ENCODE measurements at regions not wholly inside any gene's neighbourhood (a gene's known extent, or its start where the extent isn't known, plus 50 kb on each side); places are given as distances from the start of the nearest gene placed in this dataset.

DNA sequence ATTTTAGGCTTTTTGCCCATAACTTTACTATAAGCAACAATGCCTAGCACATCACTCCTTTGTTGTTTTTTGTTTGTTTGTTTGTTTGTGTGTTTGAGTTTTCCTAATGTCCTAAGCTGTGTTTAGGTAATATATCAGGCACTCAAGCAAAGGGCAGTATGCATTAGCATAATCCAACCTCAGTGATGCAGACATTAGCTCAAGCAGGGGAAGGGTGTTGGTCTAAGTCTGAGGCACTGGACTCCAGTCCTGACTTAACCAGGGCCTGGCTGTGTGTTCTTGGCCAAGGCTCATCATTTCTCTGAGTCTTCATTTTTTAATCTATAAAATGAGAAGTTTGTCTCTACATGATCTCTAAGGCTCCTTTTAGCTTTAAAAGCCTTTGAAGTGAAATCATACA is 65.9 kb upstream of the RFC3 start:
- Mint-ChIP-seq H3K4me3 (no peak overlapping the region), H3K27me3 (ENCODE audit: low read depth) (no peaks in the 10 kb centered on the region), H3K36me3 (no peaks in the 10 kb centered on the region), H3K4me1 (no peaks in the 10 kb centered on the region), H3K27ac (no peak overlapping the region), H3K9me3 (no peaks in the 10 kb centered on the region)
- ChIA-PET CTCF (no interaction called here), POLR2A (no interaction called here)
- TF ChIP-seq EMX1 (CRISPR knock-in tag; IDR thresholded peaks at IDR 0.05): no peak
- DNase-seq (ENCODE audit: low spot score) (no peak), ATAC-seq (no peak)

DNA sequence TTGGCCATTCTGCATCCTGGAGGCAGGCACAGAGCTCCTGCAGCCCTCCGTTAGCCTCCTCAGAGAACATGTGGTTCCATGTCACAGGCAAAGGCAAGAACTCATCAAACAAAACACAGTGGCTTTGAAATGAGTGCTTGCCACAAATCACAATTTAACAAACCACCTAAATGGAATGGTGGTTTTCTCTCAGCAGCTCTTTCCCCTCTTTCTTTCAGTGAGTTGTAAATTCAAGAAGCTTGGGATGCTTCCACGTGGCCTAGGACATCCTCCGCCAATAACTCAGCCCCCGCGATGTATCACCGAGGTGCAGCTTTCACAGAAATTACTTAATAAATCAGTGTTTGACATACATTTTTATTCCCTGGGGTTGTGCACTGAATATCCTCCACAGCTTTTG is 65.4 kb upstream of the RFC3 start:
- Mint-ChIP-seq H3K27ac (no peak overlapping the region), H3K4me3 (no peak overlapping the region), H3K4me1 (no peaks in the 10 kb centered on the region), H3K27me3 (ENCODE audit: low read depth) (no peaks in the 10 kb centered on the region), H3K9me3 (no peaks in the 10 kb centered on the region), H3K36me3 (no peaks in the 10 kb centered on the region)
- POLR2A ChIA-PET: no interaction called here
- no peak for ATAC-seq
- TF ChIP-seq FOXP4 (CRISPR knock-in tag; IDR thresholded peaks at IDR 0.05) (no peak), SOX15 (CRISPR knock-in tag; IDR thresholded peaks at IDR 0.05) (no peak), ZNF219 (CRISPR knock-in tag; IDR thresholded peaks at IDR 0.05; ENCODE audit: borderline replicate concordance) (no peak), ATF2 (CRISPR knock-in tag; IDR thresholded peaks at IDR 0.05; ENCODE audit: borderline replicate concordance, low read depth) (no peak), NR3C1 (CRISPR knock-in tag; conservative IDR thresholded peaks at IDR 0.05; ENCODE audit: low read depth) (no peak)
- TF ChIP-seq, protein P1, sequence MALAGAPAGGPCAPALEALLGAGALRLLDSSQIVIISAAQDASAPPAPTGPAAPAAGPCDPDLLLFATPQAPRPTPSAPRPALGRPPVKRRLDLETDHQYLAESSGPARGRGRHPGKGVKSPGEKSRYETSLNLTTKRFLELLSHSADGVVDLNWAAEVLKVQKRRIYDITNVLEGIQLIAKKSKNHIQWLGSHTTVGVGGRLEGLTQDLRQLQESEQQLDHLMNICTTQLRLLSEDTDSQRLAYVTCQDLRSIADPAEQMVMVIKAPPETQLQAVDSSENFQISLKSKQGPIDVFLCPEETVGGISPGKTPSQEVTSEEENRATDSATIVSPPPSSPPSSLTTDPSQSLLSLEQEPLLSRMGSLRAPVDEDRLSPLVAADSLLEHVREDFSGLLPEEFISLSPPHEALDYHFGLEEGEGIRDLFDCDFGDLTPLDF (CRISPR knock-in tag; IDR thresholded peaks at IDR 0.05): no peak
- DNase-seq (ENCODE audit: low spot score): no peak
- CTCF ChIA-PET: no interaction called here

DNA sequence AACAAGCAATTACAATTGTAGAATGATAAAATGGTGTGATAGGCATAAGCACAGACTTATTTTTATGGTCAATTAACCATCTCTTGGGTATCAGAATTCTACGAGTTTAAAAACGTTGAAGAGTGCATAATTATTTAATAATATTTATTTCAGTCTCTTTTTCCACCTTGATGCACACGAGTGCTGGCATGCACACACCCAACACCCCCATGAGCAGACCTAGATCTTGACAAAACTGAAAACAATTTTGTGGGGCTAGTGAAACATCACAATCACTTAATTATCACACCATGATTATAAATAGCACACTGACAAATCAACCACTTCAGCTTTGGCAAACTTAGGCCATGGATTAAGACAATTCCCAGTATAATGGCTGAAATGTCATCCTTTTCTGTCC is 61.0 kb upstream of the RFC3 start:
- CTCF ChIA-PET: no interaction called here
- ATAC-seq: no peak
- H3K4me3 Mint-ChIP-seq: no peak overlapping the region
- POLR2A ChIA-PET: no interaction called here
- H3K4me1 Mint-ChIP-seq: no peaks in the 10 kb centered on the region
- no peak for DNase-seq (ENCODE audit: low spot score)
- H3K27ac Mint-ChIP-seq: no peak overlapping the region
- H3K9me3 Mint-ChIP-seq: no peaks in the 10 kb centered on the region; the same call in 1 of the 2 replicates
- H3K36me3 Mint-ChIP-seq: no peaks in the 10 kb centered on the region
- TF ChIP-seq, protein P2, sequence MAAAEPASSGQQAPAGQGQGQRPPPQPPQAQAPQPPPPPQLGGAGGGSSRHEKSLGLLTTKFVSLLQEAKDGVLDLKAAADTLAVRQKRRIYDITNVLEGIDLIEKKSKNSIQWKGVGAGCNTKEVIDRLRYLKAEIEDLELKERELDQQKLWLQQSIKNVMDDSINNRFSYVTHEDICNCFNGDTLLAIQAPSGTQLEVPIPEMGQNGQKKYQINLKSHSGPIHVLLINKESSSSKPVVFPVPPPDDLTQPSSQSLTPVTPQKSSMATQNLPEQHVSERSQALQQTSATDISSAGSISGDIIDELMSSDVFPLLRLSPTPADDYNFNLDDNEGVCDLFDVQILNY (CRISPR knock-in tag; IDR thresholded peaks at IDR 0.05): no peak
- TF ChIP-seq, protein P3, sequence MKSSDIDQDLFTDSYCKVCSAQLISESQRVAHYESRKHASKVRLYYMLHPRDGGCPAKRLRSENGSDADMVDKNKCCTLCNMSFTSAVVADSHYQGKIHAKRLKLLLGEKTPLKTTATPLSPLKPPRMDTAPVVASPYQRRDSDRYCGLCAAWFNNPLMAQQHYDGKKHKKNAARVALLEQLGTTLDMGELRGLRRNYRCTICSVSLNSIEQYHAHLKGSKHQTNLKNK (CRISPR knock-in tag; IDR thresholded peaks at IDR 0.05): no peak
- TF ChIP-seq MXD4 (CRISPR knock-in tag; IDR thresholded peaks at IDR 0.05; ENCODE audit: borderline replicate concordance) (no peak), NFATC4 (CRISPR knock-in tag; IDR thresholded peaks at IDR 0.05) (no peak), OVOL2 (CRISPR knock-in tag; IDR thresholded peaks at IDR 0.05; ENCODE audit: borderline replicate concordance) (no peak), ZNF416 (CRISPR knock-in tag; IDR thresholded peaks at IDR 0.05) (no peak), ATF3 (CRISPR knock-in tag; conservative IDR thresholded peaks at IDR 0.05) (no peak)
- no peaks in the 10 kb centered on the region for H3K27me3 Mint-ChIP-seq (ENCODE audit: low read depth)

- H3K27ac Mint-ChIP-seq: no peak overlapping the region
- POLR2A ChIA-PET: no interaction called here
- H3K9me3 Mint-ChIP-seq: no peaks in the 10 kb centered on the region; the same call in 1 of the 2 replicates
- H3K36me3 Mint-ChIP-seq: no peaks in the 10 kb centered on the region
- DNase-seq (ENCODE audit: low spot score): no peak
- no peaks in the 10 kb centered on the region for H3K27me3 Mint-ChIP-seq (ENCODE audit: low read depth)
- ATAC-seq: no peak
- no peaks in the 10 kb centered on the region for H3K4me1 Mint-ChIP-seq
- no peak overlapping the region for H3K4me3 Mint-ChIP-seq
- CTCF ChIA-PET: no interaction called here
- TF ChIP-seq MLX (CRISPR knock-in tag; IDR thresholded peaks at IDR 0.05) (no peak), ZNF671 (CRISPR knock-in tag; IDR thresholded peaks at IDR 0.05) (no peak), USF2 (CRISPR knock-in tag; IDR thresholded peaks at IDR 0.05) (no peak), IRF1 (CRISPR knock-in tag; IDR thresholded peaks at IDR 0.05) (no peak)
- TF ChIP-seq, protein P4, sequence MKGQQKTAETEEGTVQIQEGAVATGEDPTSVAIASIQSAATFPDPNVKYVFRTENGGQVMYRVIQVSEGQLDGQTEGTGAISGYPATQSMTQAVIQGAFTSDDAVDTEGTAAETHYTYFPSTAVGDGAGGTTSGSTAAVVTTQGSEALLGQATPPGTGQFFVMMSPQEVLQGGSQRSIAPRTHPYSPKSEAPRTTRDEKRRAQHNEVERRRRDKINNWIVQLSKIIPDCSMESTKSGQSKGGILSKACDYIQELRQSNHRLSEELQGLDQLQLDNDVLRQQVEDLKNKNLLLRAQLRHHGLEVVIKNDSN (CRISPR knock-in tag; IDR thresholded peaks at IDR 0.05): no peak
- TF ChIP-seq, protein P5, sequence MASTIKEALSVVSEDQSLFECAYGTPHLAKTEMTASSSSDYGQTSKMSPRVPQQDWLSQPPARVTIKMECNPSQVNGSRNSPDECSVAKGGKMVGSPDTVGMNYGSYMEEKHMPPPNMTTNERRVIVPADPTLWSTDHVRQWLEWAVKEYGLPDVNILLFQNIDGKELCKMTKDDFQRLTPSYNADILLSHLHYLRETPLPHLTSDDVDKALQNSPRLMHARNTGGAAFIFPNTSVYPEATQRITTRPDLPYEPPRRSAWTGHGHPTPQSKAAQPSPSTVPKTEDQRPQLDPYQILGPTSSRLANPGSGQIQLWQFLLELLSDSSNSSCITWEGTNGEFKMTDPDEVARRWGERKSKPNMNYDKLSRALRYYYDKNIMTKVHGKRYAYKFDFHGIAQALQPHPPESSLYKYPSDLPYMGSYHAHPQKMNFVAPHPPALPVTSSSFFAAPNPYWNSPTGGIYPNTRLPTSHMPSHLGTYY (CRISPR knock-in tag; IDR thresholded peaks at IDR 0.05): no peak
These were observed 60.2 kb upstream of the RFC3 start for GRCh38 chr13:33757713-33758112.
